Ovary (tissue), 7 donors: ENCODE measurements at regions not wholly inside any gene's neighbourhood (a gene's known extent, or its start where the extent isn't known, plus 50 kb on each side); places are given as distances from the start of the nearest gene placed in this dataset.

Experiments used
- DNase-seq, 5 donors: peaks; one replicate each; pipeline ENCODE4 v3.0.0-alpha.2; 2019 to 2020
- H3K27ac ChIP-seq, 2 donors: fragments of 200-600 bp; one replicate each; pipeline versions ENCODE4 v1.5.1 to v1.8.0; 2019 to 2022
- H3K27me3 ChIP-seq: fragments of 200-600 bp; one replicate; pipeline ENCODE4 v1.8.0; 2022
- H3K36me3 ChIP-seq: fragments of 200-600 bp; sonication (generic); one replicate; pipeline ENCODE4 v1.5.1; 2019
- H3K4me1 ChIP-seq: one replicate; pipeline ENCODE4 v1.8.1; 2013; ENCODE audit warnings: mild to moderate bottlenecking, moderate library complexity; ENCODE audit not compliant: insufficient read depth
- H3K4me3 ChIP-seq: fragments of 200-600 bp; sonication (generic); one replicate; pipeline ENCODE4 v1.5.1; 2017
- H3K9me3 ChIP-seq, 2 donors: fragments of 200-600 bp in 1 of 2; sonication (generic) in 1 of 2; one replicate each; pipeline versions ENCODE4 v1.5.1 to v1.8.1; 2013 to 2019; ENCODE audit warnings: mild to moderate bottlenecking in 1 of 2, moderate library complexity in 1 of 2
- EP300 ChIP-seq: sonication (generic); formaldehyde crosslinking; IDR thresholded peaks from one replicate; pipeline ENCODE4 v1.6.1; 2017; ENCODE audit warnings: antibody characterized with exemption
- POLR2A ChIP-seq: fragments of 450-650 bp; IDR thresholded peaks from one replicate; pipeline ENCODE4 v1.6.1; 2017; ENCODE audit warnings: antibody characterized with exemption, mild to moderate bottlenecking, moderate library complexity
- whole genome bisulfite sequencing, 3 donors: extraction: QIAGEN DNeasy Blood & Tissue Kit in 1 of 3; methylation state at CpG; one replicate each; pipeline versions ENCODE4 v1.1.5 to v1.1.7; 2013 to 2017; 5-methylcytosine and 5-hydroxymethylcytosine counted together
- intact Hi-C, 4 donors: fragments of 100-400 bp; cut with DNase I; formaldehyde crosslinking; loops; one replicate each; pipeline versions ENCODE4 v1.11.0 to v1.15.1; 2022 to 2023
- TF ChIP-seq, protein P1 (sequence below), 3 donors: fragments of 450-650 bp in 2 of 3; fragments of 200-600 bp in 1 of 3; IDR thresholded peaks; one replicate each; pipeline versions ENCODE4 v1.5.1 to v1.8.0; 2016 to 2022; ENCODE audit warnings: antibody characterized with exemption in 3 of 3, mild to moderate bottlenecking in 1 of 3
- donor health status: DM: no; HTN: no; CAD: no; lungs with moderate emphysema.
- donor health status: DM: no; HTN: no; CAD: no.
- donor health status: Bipolar disorder and iron deficiency.
- donor health status: DM: no; HTN: no; CAD: no.
- donor health status: DM: yes; HTN: yes; CAD: no.

DNA sequence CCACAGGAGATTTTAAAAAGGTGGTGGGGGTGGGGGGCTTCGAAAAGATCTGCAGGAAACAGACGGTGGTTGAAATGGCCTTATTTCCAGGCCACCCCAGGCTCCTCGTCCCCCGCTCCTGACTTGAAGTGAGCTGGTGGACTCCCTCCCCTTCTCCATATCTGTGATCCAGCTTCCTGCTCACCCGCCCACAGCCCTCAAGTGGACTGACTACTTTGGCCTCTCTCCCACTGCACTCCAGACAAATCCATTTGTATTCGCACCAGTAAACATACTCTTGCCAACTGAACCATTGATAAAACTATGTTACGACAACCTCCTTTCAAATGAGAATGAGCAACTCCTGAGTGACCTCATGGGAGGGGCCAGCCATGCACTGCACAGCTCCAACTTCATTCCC lies 259.5 kb downstream of the COL4A1 start:
- no peak overlapping the region for H3K27ac ChIP-seq

DNA sequence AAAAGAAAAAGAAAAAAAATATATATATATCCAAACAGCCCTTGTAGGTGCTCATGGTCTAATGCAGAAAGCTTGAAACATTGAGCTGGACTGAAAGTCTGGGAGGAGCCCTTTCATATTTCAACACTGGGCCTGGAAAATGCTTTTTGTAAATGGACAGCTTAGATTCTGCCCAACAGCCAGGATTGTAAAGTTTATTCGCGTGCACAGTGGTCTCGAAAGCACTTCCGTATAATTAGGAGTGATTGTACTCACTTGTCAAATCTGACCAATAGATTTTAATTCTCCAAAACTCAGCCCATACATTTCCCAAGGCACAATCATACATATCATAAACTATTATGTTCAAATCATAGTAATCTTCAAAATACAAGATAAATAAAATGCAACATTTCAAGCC lies 260.1 kb downstream of the COL4A1 start:
- H3K27me3 ChIP-seq = no peaks in the 10 kb centered on the region
- peaks cover 3% of the 10 kb centered on the region for H3K4me1 ChIP-seq
- intact Hi-C loops = no loop called here
- no peak for DNase-seq
- H3K9me3 ChIP-seq = no peaks in the 10 kb centered on the region
- H3K27ac ChIP-seq = no peak overlapping the region
- no peaks in the 10 kb centered on the region for H3K36me3 ChIP-seq
- WGBS, 3 donors = 79 to 91% (median 81%) methylated on average over 4 of the region's 4 CpGs
- no peak overlapping the region for H3K4me3 ChIP-seq
- TF ChIP-seq POLR2A = no peak

More for the DNA sequence above, 259.5 kb downstream of the COL4A1 start:
- peaks cover 3% of the 10 kb centered on the region for H3K4me1 ChIP-seq
- intact Hi-C loops = no loop called here
- 0 to 3% (median 2%) methylated on average over 7 of the region's 7 CpGs for WGBS, 3 donors
- peak; percentile 29 to 41 (median 34) for DNase-seq
- no peaks in the 10 kb centered on the region for H3K9me3 ChIP-seq
- H3K36me3 ChIP-seq = no peaks in the 10 kb centered on the region
- H3K4me3 ChIP-seq = no peak overlapping the region
- H3K27me3 ChIP-seq = no peaks in the 10 kb centered on the region
- TF ChIP-seq, protein P1, sequence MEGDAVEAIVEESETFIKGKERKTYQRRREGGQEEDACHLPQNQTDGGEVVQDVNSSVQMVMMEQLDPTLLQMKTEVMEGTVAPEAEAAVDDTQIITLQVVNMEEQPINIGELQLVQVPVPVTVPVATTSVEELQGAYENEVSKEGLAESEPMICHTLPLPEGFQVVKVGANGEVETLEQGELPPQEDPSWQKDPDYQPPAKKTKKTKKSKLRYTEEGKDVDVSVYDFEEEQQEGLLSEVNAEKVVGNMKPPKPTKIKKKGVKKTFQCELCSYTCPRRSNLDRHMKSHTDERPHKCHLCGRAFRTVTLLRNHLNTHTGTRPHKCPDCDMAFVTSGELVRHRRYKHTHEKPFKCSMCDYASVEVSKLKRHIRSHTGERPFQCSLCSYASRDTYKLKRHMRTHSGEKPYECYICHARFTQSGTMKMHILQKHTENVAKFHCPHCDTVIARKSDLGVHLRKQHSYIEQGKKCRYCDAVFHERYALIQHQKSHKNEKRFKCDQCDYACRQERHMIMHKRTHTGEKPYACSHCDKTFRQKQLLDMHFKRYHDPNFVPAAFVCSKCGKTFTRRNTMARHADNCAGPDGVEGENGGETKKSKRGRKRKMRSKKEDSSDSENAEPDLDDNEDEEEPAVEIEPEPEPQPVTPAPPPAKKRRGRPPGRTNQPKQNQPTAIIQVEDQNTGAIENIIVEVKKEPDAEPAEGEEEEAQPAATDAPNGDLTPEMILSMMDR (IDR thresholded peaks at IDR 0.05) = no peak
- TF ChIP-seq EP300 = no peak
- TF ChIP-seq POLR2A = no peak

GRCh38 chr13:110045919-110046318 lies 259.5 kb upstream of the IRS2 start:
- intact Hi-C loops = no loop called here
- DNase-seq = no peak
- Histone ChIP-seq H3K9me3 (no peaks in the 10 kb centered on the region), H3K36me3 (no peaks in the 10 kb centered on the region), H3K27me3 (no peaks in the 10 kb centered on the region), H3K4me3 (no peak overlapping the region), H3K27ac (no peak overlapping the region), H3K4me1 (peaks cover 3% of the 10 kb centered on the region)
- TF ChIP-seq EP300 (no peak), POLR2A (no peak)
- TF ChIP-seq, protein P1 (IDR thresholded peaks at IDR 0.05) = no peak
- 76 to 85% (median 79%) methylated on average over 5 of the region's 5 CpGs for WGBS, 3 donors

GRCh38 chr13:110045202-110045601 lies 258.8 kb upstream of the IRS2 start:
- 96 to 97% (median 96%) methylated on average over 10 of the region's 10 CpGs for WGBS, 3 donors
- H3K27ac ChIP-seq = no peak overlapping the region
- no peak overlapping the region for H3K4me3 ChIP-seq
- DNase-seq = no peak
- intact Hi-C loops = no loop called here
- no peaks in the 10 kb centered on the region for H3K9me3 ChIP-seq
- H3K27me3 ChIP-seq = no peaks in the 10 kb centered on the region
- H3K36me3 ChIP-seq = no peaks in the 10 kb centered on the region
- TF ChIP-seq, protein P1 (IDR thresholded peaks at IDR 0.05) = no peak
- TF ChIP-seq EP300 (no peak), POLR2A (no peak)
- H3K4me1 ChIP-seq = peaks cover 3% of the 10 kb centered on the region

GRCh38 chr13:110044551-110045111 lies 258.2 kb upstream of the IRS2 start:
- no peaks in the 10 kb centered on the region for H3K9me3 ChIP-seq
- no peak for DNase-seq
- H3K27ac ChIP-seq = no peak overlapping the region
- 71 to 76% (median 74%) methylated on average over 15 of the region's 15 CpGs for WGBS, 3 donors
- H3K27me3 ChIP-seq = no peaks in the 10 kb centered on the region
- TF ChIP-seq POLR2A = no peak
- TF ChIP-seq, protein P1 (IDR thresholded peaks at IDR 0.05) = no peak
- no peak for TF ChIP-seq EP300
- no peaks in the 10 kb centered on the region for H3K36me3 ChIP-seq
- peaks cover 3% of the 10 kb centered on the region for H3K4me1 ChIP-seq
- intact Hi-C loops = no loop called here
- H3K4me3 ChIP-seq = no peak overlapping the region
